OCI-LY3 (cell line): ENCODE measurements at regions not wholly inside any gene's neighbourhood (a gene's known extent, or its start where the extent isn't known, plus 50 kb on each side); places are given as distances from the start of the nearest gene placed in this dataset.

Experiments used
- H2AFZ ChIP-seq: fragments of 200-600, 300-600 bp; shearing (Covaris generic); 2 replicates; pipeline ENCODE4 v1.6.0; 2014; ENCODE audit warnings: antibody characterized with exemption, low read depth, low read length
- H3K27ac ChIP-seq: fragments of 200-600, 300-600 bp; sonication (generic); 2 replicates; pipeline ENCODE4 v1.5.1; 2014; ENCODE audit warnings: mild to moderate bottlenecking, low read length, moderate library complexity, mixed read lengths
- H3K27me3 ChIP-seq: fragments of 200-600, 300-600 bp; sonication (generic); 2 replicates; pipeline ENCODE4 v1.6.1; 2014; ENCODE audit warnings: low read depth, low read length, mixed read lengths
- H3K36me3 ChIP-seq: fragments of 200-600, 300-600 bp; sonication (generic); replicated peaks from 2 replicates; pipeline ENCODE3; 2014; ENCODE audit warnings: low read depth, low read length, mixed read lengths
- H3K4me1 ChIP-seq: fragments of 300-600, 200-600 bp; sonication (generic); 2 replicates; pipeline ENCODE4 v1.6.1; 2014; ENCODE audit warnings: low read length, mixed read lengths
- H3K4me2 ChIP-seq: fragments of 200-600, 300-600 bp; sonication (generic); 2 replicates; pipeline ENCODE4 v1.6.1; 2014; ENCODE audit warnings: low read length, mixed read lengths
- H3K4me3 ChIP-seq: fragments of 300-600, 200-600 bp; sonication (generic); 2 replicates; pipeline ENCODE4 v1.5.1; 2014; ENCODE audit warnings: antibody characterized with exemption, mild to moderate bottlenecking, low read length, moderate library complexity
- H3K79me2 ChIP-seq: fragments of 300-600, 200-600 bp; shearing (Covaris generic); 2 replicates; pipeline ENCODE4 v1.6.1; 2014; ENCODE audit warnings: mild to moderate bottlenecking, low read length, mixed read lengths
- H3K9ac ChIP-seq: fragments of 300-600, 200-600 bp; shearing (Covaris generic); 2 replicates; pipeline ENCODE4 v1.6.0; 2014; ENCODE audit warnings: mild to moderate bottlenecking, low read length, moderate library complexity
- H3K9me3 ChIP-seq: fragments of 200-600, 300-600 bp; shearing (Covaris generic); 2 replicates; pipeline ENCODE4 v1.6.1; 2014; ENCODE audit warnings: low read length, mixed read lengths; ENCODE audit not compliant: insufficient read depth
- H4K20me1 ChIP-seq: fragments of 200-600, 300-600 bp; sonication (generic); 2 replicates; pipeline ENCODE4 v1.6.1; 2016; ENCODE audit warnings: low read length, mixed read lengths; ENCODE audit not compliant: insufficient read depth
- CTCF ChIP-seq: fragments of 200-600, 300-600 bp; sonication (generic); IDR thresholded peaks from 2 replicates; pipeline ENCODE4 v1.5.1; 2014; ENCODE audit warnings: antibody characterized with exemption, low read length, low read depth
- EZH2phosphoT487 ChIP-seq: fragments of 200-600 bp; shearing (Covaris generic); IDR thresholded peaks from 2 replicates; pipeline ENCODE4 v1.6.1; 2018; ENCODE audit warnings: antibody characterized with exemption, mixed run types, low read depth

- Histone ChIP-seq H3K4me1 (peaks cover 4% of the 10 kb centered on the region; the same call in 1 of the 2 replicates), H3K27ac (no peak overlapping the region), H3K36me3 (no peaks in the 10 kb centered on the region), H3K27me3 (no peaks in the 10 kb centered on the region), H4K20me1 (no peaks in the 10 kb centered on the region), H3K4me3 (no peak overlapping the region), H3K79me2 (no peaks in the 10 kb centered on the region), H3K9me3 (no peaks in the 10 kb centered on the region), H3K4me2 (no peak overlapping the region), H2AFZ (no peak overlapping the region), H3K9ac (no peak overlapping the region)
- TF ChIP-seq EZH2phosphoT487 = no peak
- no peak for TF ChIP-seq CTCF
Measured at GRCh38 chr9:82458296-82458695, 469.7 kb downstream of the SPATA31D1 start.

- peak overlapping the region; percentile 41 for H2AFZ ChIP-seq
- no peak overlapping the region for H3K27ac ChIP-seq
- TF ChIP-seq EZH2phosphoT487 = no peak
- TF ChIP-seq CTCF = peak; percentile 54
- no peaks in the 10 kb centered on the region for H3K36me3 ChIP-seq
- H3K9me3 ChIP-seq = no peaks in the 10 kb centered on the region
- H3K79me2 ChIP-seq = no peaks in the 10 kb centered on the region
- peak overlapping the region; percentile 62 for H3K4me2 ChIP-seq
- peak overlapping the region; percentile 40; the same call in 1 of the 2 replicates for H3K4me3 ChIP-seq
- H3K27me3 ChIP-seq = no peaks in the 10 kb centered on the region
- no peak overlapping the region for H3K9ac ChIP-seq
- no peaks in the 10 kb centered on the region for H4K20me1 ChIP-seq
- H3K4me1 ChIP-seq = peaks cover 7% of the 10 kb centered on the region; the same call in 1 of the 2 replicates
Measured at GRCh38 chr9:82466616-82467260, 478.2 kb downstream of the SPATA31D1 start.

GRCh38 chr9:82467436-82467835 lies 478.9 kb downstream of the SPATA31D1 start:
- Histone ChIP-seq H2AFZ (peak overlapping the region; percentile 41; the same call in 1 of the 2 replicates), H3K27me3 (no peaks in the 10 kb centered on the region), H3K36me3 (no peaks in the 10 kb centered on the region), H3K4me2 (peak overlapping the region; percentile 62; the same call in 1 of the 2 replicates), H3K27ac (no peak overlapping the region), H3K79me2 (no peaks in the 10 kb centered on the region), H3K4me1 (peaks cover 7% of the 10 kb centered on the region; the same call in 1 of the 2 replicates), H3K9me3 (no peaks in the 10 kb centered on the region), H3K4me3 (no peak overlapping the region), H4K20me1 (no peaks in the 10 kb centered on the region), H3K9ac (no peak overlapping the region)
- TF ChIP-seq EZH2phosphoT487 (no peak), CTCF (no peak)

GRCh38 chr9:82474235-82474634 lies 485.7 kb downstream of the SPATA31D1 start:
- Histone ChIP-seq H3K27me3 (no peaks in the 10 kb centered on the region), H3K9me3 (no peaks in the 10 kb centered on the region), H3K79me2 (no peaks in the 10 kb centered on the region), H3K4me3 (no peak overlapping the region), H3K4me1 (no peaks in the 10 kb centered on the region), H3K9ac (no peak overlapping the region), H4K20me1 (no peaks in the 10 kb centered on the region), H3K36me3 (no peaks in the 10 kb centered on the region), H3K4me2 (no peak overlapping the region), H3K27ac (no peak overlapping the region), H2AFZ (no peak overlapping the region)
- TF ChIP-seq CTCF = no peak
- TF ChIP-seq EZH2phosphoT487 = no peak
